NCI-H146 treated with DMSO at 0.1 percent for 48 hours (cell line): ENCODE measurements at regions not wholly inside any gene's neighbourhood (a gene's known extent, or its start where the extent isn't known, plus 50 kb on each side); places are given as distances from the start of the nearest gene placed in this dataset.

Experiments
- DNase-seq: peaks from one replicate; lab custom pipeline; 2025; ENCODE audit not compliant: unreplicated experiment; lab: John Stamatoyannopoulos, UW

DNA sequence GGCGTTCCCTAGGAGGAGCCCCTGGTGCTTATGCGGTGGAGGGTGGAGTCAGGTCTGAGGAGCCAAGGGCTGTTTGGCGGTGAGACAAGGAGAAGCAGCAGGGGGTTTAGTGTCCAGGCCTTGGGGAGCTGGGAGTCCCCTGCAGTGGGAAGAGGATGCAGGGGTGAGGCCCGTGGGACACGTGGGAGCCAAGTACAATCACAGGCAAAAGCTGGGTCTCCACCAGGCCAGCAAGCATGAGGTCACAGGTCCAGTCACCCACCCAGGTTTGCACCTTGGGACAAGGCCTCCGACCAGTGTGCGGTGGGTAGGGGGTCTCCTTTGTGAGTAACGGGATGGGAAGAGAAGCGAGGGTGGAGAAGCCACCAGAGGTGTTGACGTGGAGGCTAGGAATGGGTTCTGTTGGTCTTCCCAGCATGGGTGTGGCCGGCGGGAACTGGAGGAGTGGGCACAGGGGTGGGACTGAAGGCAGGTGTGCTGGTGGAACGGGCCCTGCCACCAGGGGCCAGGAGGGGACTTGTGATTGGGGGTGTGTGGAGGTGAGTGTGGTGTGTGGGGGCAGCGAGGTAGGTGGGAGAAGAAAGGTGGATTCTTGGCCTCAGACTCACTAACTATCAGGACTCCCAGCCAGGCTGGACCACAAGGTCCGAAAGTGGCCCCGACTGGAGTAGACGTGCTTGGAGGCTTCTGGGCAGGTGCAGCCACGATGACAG lies 953.6 kb downstream of the TBC1D22A start:
- DNase-seq = no peak

DNA sequence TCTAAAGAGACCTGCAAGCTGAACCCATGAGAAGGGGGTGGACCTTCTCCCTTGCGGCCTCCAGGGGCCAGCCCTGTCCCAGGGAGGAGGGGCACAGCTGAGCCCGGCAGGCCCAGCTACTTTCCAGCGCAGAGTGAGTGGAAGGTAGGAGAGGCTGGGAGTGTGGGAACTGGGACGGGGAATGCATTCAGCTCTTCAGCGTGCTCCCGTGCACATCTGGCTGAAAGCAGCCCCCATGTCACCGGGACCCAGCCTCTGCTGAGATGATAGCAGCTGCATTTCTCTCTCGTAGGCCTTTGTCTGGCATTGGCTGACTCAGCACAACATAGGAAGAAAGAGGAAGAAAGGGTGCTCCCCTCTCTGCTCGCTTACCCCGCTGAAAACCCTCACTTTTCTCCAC lies 951.5 kb downstream of the TBC1D22A start:
- no peak for DNase-seq

DNA sequence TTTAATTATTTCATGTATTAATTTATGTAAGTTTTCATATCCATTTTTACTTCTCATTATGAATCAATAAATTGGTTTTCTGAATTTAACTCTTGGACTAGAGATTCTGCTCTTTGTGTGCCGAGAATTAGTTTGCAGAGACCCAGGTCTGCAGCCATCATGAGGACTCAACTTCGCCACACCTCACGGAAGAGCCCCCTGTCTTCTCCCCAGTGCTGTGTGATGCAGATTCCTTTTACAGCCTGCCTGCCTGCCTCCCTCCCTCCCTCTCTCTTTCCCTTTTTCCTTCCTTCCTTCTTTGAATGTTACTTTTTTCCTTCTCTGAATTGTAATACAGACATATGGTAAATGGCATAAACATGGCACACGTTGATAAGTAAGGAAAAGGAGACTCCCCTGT lies 947.7 kb downstream of the TBC1D22A start:
- DNase-seq = no peak

DNA sequence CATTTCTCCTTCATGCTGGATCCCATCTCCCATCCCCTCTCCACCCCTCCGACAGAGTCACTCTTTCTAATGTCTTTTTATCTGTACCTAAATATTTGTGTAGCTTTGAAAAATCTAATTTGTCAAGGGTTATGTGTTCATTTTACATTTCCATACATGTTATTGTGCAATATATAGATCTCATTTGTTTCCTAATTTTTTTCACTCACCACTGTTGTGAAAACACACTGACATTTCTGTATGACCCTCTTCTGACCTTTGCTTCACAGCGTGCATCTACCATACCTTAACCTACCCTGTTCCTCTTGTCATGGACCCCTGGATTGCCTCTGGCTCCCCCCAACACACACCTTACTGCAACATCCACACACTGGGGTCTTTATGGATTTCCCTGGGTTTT lies 942.9 kb downstream of the TBC1D22A start:
- no peak for DNase-seq

DNA sequence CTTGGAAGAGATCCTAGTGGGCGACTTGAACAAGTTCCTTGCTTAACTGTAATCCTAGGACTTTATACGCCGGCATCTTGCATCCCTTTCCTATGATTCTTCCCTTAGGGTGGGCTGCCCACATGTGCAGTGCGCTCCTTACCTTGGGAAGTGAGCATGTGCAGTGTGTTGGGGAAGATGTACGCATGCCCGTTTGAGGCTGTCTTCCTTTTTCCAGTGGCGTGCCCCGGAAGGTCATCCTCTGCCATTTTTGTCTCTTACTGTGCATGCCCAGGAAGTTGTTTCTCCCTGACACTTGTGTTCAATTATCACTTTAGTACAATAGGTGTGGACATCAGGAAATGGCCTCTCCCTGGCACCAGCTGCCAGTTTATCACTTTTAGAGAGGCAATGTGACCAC lies 936.5 kb downstream of the TBC1D22A start:
- no peak for DNase-seq

DNA sequence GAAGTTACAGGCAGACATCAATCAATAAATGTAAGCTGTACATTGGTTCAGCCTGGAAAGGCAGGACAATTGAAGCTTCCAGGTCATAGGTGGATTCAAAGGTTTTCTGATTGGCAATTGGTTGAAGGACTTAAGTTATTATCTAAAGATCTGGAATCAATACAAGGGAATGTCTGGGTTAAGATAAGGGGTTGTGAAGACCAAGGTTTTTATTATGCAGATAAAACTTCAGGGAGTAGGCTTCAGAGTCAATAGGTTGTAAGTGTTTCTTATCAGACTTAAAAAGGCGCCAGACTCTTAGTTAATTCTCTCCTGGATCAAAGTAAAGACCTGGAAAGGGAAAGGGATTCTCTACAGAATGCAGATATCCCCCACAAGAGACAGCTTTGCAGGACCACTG lies 935.4 kb downstream of the TBC1D22A start:
- no peak for DNase-seq

DNA sequence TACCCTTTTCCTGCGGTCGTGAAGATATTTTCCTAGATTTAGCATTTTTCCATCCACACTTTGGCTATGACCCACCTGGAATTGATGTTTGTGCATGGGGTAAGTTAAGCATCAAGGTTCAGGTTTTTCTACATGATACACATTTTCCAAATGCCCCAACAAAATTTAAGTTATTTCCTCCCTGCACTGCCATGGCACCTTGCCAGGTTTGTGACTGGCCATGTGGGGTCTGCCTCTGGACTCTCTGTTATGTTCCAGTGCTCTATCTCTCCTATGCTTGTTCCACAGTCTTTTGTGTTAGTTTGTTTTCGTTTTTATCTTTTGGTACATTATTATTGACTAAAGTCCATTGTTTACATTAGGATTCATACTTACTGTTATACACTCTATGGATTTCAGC lies 934.3 kb downstream of the TBC1D22A start:
- no peak for DNase-seq

DNA sequence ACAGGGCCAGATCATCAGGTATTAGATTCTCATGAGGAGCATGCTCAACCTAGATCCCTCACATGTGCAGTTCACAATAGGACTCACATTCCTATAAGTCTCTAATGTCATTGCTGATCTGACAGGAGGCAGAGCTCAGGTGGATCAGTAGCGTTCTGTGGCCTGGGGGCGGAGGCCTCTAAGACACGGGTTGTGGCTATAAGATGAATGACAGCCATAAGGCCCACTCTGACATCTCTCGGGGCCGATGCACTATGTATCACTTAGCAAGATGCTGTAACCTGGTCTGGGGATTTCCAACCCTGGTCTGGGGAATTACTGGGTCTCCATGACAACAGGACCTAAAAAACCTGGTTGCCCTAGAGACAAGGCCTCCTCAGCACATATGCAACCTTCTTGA lies 932.7 kb downstream of the TBC1D22A start:
- no peak for DNase-seq

DNA sequence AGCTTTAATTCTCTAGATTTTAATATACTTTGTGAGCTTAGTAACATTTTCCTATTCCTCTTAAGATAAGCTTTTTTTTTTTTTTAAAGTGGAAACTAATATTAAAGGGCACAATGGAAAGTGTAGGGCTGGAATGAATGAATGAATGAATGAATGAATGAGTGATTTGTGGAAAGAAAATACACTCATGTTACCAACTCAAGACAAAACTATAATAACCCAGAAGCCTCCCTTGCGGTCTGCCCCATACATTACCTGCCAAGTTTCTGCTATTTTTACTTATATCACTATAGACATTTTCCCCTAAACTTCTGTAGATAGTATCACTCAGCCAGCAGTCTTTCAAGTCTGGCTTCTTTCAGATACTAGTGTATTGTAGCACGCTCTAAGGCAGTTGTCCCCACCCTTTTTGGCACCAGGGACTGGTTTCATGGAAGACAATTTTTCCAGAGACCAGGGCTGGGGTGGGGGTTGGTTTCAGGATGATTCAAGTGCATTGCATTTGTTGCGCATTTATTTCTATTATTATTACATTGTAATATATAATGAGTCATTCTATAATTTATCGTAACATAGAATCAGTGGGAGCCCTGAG lies 932.2 kb downstream of the TBC1D22A start:
- DNase-seq = no peak

DNA sequence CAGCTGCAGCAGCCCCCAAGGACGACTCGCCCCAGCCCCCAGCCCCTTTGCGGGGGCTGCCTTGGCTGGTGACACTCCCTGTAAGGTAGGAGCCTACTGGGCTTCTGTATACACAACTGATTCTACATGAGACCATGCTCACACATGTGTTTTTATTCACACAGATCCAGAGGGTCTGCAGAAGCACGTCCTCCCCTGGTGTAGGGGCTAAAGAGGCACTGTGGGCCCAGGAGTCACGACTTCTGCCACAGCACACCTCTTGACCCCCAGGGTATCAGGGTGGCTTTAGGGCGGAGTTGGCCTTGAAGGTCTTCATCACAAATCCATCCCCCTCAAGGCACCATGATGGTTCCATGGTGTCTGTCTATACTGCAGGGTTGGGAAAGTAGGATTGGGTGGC lies 931.2 kb downstream of the TBC1D22A start:
- DNase-seq = no peak

DNA sequence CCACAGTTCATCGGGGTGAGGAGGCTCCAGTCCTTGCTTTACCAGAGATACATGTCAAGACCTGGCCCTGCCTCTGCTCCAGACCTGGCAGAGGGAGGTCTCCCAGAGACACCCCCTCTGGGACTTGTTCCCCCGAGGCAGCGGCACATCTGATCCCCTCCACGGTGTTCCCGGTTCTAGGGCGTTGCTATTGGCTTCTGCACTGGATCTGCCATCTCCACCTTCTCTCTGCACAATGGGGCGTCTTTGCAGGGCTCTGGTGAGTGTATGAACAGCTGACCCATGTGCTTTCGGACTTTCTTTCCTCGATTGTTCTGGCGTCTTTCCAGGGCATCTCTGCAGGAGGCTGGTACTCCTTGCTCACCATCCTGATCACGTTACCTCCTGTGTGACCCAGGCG lies 930.4 kb downstream of the TBC1D22A start:
- DNase-seq = no peak

DNA sequence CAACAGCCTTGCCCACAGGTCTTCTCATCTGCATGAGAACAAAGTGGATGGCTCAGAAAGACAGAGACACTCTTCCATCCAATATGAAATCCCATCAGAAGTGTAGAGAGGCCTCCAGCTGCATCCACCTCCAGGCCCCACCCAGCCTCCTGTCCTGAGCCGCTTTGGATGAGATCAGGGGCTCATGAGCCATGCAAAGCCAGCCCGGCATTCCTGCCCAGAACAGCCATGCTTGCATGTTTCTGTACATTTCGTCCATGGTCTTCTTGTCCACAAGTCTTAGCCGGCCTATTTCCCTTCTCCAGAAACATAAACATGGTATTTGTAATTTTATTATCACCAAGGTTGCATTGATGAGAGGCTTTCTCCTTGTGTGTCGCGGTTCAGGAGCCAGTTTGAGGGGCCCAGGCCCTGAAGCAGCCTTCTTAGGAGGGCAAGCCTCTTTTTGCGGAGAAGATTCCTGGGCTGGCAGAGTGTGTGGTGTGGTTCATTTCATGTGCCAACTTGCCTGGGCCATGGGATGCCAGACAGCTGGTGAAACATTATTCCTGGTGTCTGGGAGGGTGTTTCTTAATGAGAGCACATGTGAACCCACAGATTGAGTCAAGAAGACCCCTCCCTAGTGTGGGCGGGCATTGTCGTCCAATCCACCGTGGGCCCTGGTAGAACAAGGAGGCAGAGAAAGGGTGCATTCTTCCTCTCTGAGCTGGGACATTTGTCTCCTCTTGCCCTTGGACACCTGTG lies 928.9 kb downstream of the TBC1D22A start:
- no peak for DNase-seq

DNA sequence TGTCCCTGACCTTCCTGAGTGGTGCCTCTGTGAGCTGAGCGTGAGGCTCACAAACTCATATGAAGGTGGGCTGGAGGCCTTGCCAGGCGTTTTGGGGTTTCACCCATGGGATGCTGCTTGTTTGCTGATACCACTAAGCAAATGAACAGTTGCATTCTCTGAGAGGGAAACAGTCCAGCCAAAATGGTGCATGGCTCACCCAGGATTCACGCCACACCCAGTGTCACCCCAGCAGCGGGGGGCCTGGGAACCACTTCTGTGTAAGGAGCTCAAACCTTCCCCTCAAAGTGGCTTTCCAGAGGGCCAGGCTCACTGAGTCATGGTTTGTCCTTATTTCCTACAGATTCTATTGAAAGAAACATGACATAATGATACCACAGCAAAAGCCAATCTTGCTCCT lies 928.1 kb downstream of the TBC1D22A start:
- DNase-seq = no peak

DNA sequence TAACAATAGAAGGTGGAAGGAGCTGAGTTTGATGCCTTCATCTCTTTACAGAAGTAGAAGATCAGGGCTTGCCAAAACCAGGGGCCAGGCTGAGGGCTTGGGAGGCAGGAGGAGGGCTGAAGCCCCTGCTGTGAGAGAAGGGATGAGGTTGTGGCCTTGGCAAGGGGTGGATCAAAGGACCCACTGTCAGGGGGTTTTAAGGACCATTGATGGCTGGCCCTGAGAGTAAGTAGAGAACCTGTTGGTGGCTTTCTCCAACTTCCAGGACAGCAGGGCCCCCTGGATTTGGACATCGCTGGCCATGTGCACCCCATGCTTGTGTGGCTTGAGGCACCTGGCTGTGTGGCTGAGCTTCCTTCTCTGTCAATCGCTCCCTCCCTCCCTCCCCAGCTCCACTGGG lies 927.7 kb downstream of the TBC1D22A start:
- DNase-seq = no peak

DNA sequence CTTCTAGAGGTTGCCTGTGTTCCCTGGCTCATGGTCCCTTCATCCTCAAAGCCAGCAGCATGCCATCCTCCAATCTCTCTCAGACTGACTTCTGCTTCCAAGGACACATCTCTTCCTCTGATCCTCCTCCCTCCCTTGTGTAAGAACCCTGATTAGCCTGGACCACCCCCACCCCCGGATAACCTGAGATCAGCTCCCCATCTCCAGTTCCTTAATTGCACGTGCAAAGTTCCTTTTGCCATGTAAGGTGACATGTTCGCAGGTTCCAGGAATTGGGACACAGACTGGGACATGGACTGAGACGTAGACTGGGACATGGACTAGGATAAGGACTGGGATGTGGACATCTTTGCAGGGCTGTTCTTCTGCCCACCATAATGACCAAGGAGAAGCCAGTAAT lies 925.3 kb downstream of the TBC1D22A start:
- no peak for DNase-seq

DNA sequence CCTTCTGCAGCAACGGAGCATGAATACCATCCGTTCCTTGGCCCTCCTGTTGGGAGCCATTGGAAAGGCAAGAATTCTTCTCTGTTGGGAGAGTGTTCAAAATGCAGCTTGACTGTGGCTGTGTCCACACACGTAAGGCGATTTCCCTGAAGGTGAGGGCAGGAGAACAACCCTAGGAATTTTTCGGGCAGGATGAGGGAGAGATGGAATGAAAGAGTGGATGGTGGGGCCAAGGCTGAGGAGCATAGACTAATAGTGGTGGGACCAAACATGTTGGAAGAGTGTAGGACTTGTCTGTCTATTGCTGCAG lies 924.9 kb downstream of the TBC1D22A start:
- no peak for DNase-seq

DNA sequence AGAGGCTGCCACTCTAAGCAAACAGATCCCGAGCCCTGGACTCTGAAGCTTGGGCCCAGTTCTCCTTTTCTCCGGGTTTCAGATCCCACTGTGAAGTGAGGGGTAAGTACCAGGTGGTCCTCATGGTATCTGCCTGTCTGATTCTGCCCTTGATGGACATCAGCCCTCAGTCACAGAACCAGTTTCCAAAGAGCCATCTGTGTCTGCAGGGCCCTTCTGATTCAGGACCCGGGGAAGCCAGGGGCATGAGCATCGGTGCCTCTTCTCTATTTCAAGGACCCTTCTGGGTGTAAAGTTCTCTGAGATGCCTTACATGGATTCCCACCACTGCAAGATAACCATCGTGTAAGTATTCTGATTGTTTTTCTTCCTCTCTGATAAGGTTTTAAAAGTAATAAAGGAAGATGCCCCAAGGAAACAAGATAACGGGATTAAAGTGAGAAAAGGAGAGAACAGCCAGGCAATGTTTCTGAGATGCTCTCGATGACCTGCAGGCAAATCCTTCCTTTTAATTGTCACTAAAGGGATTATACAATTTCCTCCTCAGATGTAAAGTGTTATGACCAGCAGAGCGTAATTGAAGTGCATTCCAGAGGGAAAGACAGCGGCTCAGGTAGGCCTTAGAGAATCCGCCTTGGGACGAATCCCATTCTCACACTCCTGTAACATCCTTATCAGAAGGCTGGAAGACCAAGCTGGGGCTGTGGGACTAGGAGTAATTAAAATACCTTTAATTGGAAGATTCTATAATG lies 924.3 kb downstream of the TBC1D22A start:
- DNase-seq = no peak

DNA sequence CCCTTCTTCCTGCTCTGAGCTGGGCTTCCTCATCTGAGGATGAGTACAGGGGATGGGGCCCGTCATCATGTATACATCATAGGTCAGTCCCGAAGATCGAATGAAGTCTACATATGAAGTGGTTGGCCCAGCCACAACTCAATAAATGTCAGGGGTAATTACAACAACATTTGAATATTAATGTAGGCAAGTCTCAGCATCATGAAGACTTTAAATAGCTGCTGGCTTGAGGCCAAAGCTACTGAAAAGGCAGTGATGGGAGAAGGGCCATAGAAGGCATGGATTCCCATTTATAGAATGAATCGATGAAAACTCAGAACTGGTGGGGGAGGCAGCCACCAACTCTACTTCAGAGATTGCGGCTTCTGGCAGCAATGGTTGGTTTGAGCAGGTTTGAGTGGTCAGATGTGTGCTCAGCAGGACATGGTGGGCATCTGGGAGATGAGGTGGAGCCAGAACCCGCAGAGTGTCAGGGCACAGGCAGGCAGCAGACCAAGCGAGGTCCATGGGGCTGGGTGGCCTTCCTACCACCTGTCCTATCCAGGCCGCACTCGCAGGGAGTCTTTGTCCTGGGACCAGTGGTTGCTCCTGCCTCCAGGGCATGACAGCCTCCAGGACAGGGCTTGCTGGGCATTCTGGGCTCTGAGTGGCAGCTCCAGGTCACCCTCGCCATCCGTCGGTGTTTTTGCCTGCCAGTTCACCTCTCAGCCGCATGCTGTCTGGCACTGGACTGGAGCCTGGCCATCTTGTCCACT lies 919.1 kb downstream of the TBC1D22A start:
- no peak for DNase-seq

DNA sequence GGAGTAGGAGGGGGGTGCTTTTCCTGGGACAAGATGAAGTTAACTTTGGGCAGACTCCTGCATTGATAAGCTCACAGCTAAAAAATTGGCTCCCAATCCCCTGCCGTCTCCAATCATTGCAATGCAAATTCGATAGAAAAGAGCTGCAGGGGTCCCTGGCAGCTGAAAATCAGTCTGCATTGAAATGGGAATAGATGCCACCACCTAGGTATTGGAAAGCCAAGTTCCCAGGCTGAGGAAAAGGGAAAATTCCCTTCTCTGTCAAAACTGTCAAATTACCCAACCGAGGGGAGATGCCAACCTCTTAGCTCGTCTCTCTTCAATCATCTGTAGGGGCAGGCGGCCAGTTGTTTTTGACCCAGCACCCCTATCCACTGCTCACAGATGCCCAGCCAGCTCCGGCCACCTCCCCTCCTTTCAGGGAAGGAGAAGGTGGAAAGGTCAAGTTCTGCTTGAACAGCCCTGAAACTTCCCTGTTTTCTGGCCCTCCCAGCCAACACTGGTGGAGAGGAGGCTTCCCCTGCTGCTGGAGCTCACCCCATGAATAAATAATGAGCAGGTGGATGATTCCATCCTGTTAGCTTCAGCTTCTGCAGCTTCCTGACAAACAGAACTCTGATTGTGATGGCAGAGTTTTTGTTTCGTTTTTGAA lies 916.3 kb downstream of the TBC1D22A start:
- no peak for DNase-seq

DNA sequence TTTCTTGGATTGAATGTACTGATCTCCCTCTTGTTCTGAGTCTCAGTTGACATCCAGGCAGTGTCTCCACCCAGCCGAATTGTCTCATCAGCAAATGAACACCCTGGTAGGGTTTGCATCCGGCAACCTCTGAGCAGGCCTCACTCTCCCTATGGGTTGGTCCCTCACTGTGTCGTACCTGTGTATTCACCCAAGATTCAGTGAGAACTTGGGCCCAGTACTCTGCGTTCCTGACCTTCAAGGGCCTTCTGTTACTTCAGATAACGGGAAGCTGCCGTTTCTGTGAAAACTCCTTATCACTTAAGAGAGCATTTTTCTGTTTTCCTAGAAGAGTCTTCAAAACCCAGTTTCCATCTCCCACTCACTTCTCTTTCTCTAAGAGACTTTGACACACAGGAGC lies 915.6 kb downstream of the TBC1D22A start:
- no peak for DNase-seq

DNA sequence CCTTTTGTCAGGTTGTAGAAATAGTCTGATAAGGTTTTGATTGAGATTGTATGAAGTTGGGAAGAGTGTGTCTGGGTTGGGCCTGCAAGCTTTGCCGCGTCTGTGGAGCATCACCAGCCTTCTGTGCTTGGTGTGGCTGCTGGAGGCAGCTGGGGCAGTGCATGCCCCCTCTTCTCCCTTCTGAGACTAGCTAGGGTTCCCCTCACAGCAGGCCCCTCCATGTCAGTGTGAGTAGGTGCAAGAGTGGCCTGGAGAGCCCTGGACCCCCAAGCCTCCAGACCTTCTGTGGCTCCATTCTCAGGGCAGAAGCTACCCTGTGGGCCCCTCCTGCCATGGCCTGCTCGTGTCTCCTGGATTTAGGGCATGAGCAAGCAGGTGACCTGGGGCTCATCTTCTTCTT lies 914.2 kb downstream of the TBC1D22A start:
- DNase-seq = no peak
